Lower lobe of right lung (tissue), 2 donors: ENCODE measurements at regions not wholly inside any gene's neighbourhood (a gene's known extent, or its start where the extent isn't known, plus 50 kb on each side); places are given as distances from the start of the nearest gene placed in this dataset.

Experiments
- ATAC-seq, 2 donors: fragments of 200-7000 bp; cut with Tn5 transposase; one replicate each; pipeline ENCODE4 v1.9.1; 2020 to 2022; ENCODE audit warnings: mild to moderate bottlenecking in 2 of 2, moderate library complexity in 2 of 2
- DNase-seq: peaks from one replicate; pipeline ENCODE4 v3.0.0-alpha.2; 2020
- H3K27ac ChIP-seq: fragments of 200-600 bp; one replicate; pipeline ENCODE4 v1.8.0; 2022
- H3K27me3 ChIP-seq: fragments of 200-600 bp; one replicate; pipeline ENCODE4 v1.8.0; 2022; ENCODE audit warnings: low read depth
- H3K36me3 ChIP-seq: fragments of 200-600 bp; one replicate; pipeline ENCODE4 v1.8.0; 2022; ENCODE audit warnings: mild to moderate bottlenecking
- H3K4me1 ChIP-seq: fragments of 200-600 bp; one replicate; pipeline ENCODE4 v1.8.0; 2022
- H3K4me3 ChIP-seq: fragments of 200-600 bp; one replicate; pipeline ENCODE4 v1.8.0; 2022; ENCODE audit warnings: mild to moderate bottlenecking
- H3K9me3 ChIP-seq: fragments of 200-600 bp; one replicate; pipeline ENCODE4 v1.8.0; 2022
- intact Hi-C: fragments of 100-400 bp; cut with DNase I; formaldehyde crosslinking; loops from one replicate; pipeline ENCODE4 v1.11.0; 2022
- TF ChIP-seq, protein P1 (sequence below): fragments of 200-600 bp; IDR thresholded peaks from one replicate; pipeline ENCODE4 v1.8.0; 2022; ENCODE audit warnings: antibody characterized with exemption, mild to moderate bottlenecking
- donor health status: DM: no; HTN: yes; CAD: no; lungs with severe emphysema.

DNA sequence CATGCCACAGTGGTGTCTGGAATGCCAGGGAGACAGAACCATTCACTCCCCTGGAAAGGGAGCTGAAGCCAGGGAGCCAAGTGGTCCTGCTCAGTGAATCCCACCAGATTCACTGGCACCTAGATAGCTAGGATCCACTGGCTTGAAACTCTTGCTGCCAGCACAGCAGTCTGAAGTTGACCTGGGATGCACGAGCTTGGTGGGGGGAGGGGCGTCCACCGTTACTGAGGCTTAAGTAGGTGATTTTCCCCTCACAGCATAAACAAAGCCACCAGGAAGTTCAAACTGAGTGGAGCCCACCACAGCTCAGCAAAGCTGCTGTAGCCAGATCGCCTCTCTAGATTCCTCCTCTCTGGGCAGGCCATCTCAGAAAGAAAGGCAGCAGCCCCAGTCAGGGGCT lies 413.3 kb downstream of the PRDM5 start:
- Histone ChIP-seq H3K4me1 (no peaks in the 10 kb centered on the region), H3K27me3 (no peaks in the 10 kb centered on the region), H3K4me3 (no peak overlapping the region), H3K9me3 (no peaks in the 10 kb centered on the region), H3K36me3 (no peaks in the 10 kb centered on the region), H3K27ac (no peak overlapping the region)
- intact Hi-C loops, result no loop called here
- no peak for ATAC-seq
- TF ChIP-seq, protein P1, sequence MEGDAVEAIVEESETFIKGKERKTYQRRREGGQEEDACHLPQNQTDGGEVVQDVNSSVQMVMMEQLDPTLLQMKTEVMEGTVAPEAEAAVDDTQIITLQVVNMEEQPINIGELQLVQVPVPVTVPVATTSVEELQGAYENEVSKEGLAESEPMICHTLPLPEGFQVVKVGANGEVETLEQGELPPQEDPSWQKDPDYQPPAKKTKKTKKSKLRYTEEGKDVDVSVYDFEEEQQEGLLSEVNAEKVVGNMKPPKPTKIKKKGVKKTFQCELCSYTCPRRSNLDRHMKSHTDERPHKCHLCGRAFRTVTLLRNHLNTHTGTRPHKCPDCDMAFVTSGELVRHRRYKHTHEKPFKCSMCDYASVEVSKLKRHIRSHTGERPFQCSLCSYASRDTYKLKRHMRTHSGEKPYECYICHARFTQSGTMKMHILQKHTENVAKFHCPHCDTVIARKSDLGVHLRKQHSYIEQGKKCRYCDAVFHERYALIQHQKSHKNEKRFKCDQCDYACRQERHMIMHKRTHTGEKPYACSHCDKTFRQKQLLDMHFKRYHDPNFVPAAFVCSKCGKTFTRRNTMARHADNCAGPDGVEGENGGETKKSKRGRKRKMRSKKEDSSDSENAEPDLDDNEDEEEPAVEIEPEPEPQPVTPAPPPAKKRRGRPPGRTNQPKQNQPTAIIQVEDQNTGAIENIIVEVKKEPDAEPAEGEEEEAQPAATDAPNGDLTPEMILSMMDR, result no peak
- DNase-seq, result no peak

DNA sequence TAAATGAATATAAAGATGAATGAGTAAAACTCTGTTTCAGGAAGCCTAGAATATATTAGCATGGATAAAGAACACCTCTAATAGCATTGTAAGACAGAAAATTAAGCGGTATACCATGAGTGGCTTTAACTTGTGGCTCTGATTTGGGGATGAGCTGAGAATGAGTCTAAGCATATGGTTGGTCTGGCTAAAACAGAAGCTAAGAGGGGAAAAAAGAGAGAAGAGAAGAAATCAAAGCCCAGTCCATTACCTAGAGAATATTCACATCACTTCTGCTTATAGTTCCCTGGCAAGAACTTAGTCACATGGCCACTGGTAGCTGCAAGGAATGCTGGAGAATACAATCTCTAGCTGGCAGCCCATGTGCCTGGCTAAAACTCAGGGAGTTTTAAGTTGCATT lies 414.5 kb downstream of the PRDM5 start:
- Histone ChIP-seq H3K9me3 (no peaks in the 10 kb centered on the region), H3K4me3 (no peak overlapping the region), H3K36me3 (no peaks in the 10 kb centered on the region), H3K27me3 (no peaks in the 10 kb centered on the region), H3K27ac (no peak overlapping the region), H3K4me1 (no peaks in the 10 kb centered on the region)
- no peak for DNase-seq
- ATAC-seq, result no peak
- TF ChIP-seq, protein P1, result no peak
- intact Hi-C loops, result no loop called here

DNA sequence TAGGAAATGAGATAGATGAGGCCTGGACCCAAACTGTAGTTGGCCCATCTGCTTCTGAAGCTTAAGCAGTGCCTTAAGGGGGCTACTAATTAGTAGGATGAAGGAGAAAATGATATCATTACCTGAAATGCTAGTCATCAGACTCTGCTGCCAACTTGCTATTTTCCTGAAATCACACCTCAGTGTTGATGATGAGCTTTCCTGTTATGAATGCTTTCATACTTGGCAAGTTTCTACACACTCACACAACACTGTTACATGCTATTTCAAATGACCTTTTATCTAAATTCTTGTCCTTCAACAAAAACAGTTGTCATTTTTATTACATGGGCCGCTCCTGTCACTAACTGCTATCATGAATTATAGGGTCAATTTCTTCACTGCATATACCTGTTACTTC lies 416.0 kb downstream of the PRDM5 start:
- Histone ChIP-seq H3K27me3 (no peaks in the 10 kb centered on the region), H3K36me3 (no peaks in the 10 kb centered on the region), H3K4me3 (no peak overlapping the region), H3K27ac (no peak overlapping the region), H3K9me3 (no peaks in the 10 kb centered on the region), H3K4me1 (no peaks in the 10 kb centered on the region)
- ATAC-seq, result no peak
- no peak for DNase-seq
- intact Hi-C loops, result no loop called here
- TF ChIP-seq, protein P1, result no peak

DNA sequence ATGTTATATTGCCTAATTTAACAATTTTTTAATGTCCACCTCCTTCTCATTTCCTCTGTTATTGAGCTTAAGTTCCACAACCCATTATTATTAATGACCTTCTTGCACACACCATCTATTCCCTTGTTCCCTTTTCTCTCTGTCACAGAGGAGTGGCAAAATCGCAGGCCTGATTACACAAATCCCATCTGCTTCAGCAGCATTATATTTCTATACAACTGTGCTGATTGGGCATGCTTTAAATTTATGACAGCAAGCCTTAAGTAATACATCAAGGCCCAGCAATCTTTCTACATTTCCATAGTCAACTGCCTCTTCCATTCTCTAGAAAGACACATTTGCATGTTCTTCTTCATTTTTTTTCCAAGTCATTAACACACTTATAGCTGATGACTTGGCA lies 423.8 kb downstream of the PRDM5 start:
- Histone ChIP-seq H3K4me3 (no peak overlapping the region), H3K36me3 (no peaks in the 10 kb centered on the region), H3K4me1 (no peaks in the 10 kb centered on the region), H3K9me3 (no peaks in the 10 kb centered on the region), H3K27ac (no peak overlapping the region), H3K27me3 (no peaks in the 10 kb centered on the region)
- no peak for ATAC-seq
- TF ChIP-seq, protein P1, result no peak
- no peak for DNase-seq
- intact Hi-C loops, result no loop called here

DNA sequence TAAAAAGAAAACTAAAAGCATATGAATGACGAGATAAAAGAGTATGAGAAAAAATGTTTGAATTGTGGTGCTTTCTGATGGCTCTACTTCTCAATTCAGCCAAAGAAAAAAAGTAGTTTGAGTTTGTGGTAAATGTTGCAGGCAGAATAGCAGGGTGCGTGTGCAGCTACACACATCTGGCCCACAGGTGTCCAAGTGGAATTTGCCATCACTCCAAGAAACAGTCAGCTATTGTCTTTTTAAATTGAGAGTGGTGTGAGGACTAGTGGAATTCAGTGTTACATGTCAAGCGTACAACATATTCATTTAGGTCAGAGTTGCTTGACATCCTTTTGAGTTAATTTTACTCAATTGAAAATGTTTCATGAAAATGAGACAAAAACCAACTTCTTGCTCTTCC lies 424.8 kb upstream of the MAD2L1 start:
- ATAC-seq (no peak), DNase-seq (no peak)
- no peaks in the 10 kb centered on the region for H3K9me3 ChIP-seq
- H3K27ac ChIP-seq, result no peak overlapping the region
- H3K27me3 ChIP-seq, result no peaks in the 10 kb centered on the region
- TF ChIP-seq, protein P1, result no peak
- no peak overlapping the region for H3K4me3 ChIP-seq
- H3K4me1 ChIP-seq, result no peaks in the 10 kb centered on the region
- H3K36me3 ChIP-seq, result no peaks in the 10 kb centered on the region
- intact Hi-C loops, result no loop called here

DNA sequence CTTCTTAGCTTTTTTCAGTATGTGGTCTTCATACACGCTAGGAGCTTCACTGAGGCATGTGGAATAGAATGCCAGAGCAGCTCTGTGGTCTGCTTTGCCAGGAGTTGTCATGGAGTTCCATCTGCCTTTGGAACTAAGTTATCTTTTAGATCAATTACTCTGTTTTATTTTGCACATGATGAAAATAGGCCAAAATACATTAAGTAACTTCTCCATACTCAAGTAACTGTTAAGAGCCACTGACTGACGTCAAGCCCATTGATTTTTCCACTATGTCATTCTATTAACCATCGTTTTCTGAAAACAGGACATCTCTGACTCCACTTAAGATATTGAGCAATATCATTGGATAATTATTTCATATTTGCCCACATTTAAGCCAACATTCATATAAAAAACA lies 415.1 kb upstream of the MAD2L1 start:
- Histone ChIP-seq H3K4me1 (no peaks in the 10 kb centered on the region), H3K9me3 (no peaks in the 10 kb centered on the region), H3K4me3 (no peak overlapping the region), H3K27ac (no peak overlapping the region), H3K27me3 (no peaks in the 10 kb centered on the region), H3K36me3 (no peaks in the 10 kb centered on the region)
- no peak for ATAC-seq
- TF ChIP-seq, protein P1, result no peak
- intact Hi-C loops, result no loop called here
- DNase-seq, result no peak
